Astrocyte (in vitro differentiated cells and primary cell): ENCODE measurements at regions not wholly inside any gene's neighbourhood (a gene's known extent, or its start where the extent isn't known, plus 50 kb on each side); places are given as distances from the start of the nearest gene placed in this dataset.

ENCODE experiments used
- CTCF ChIP-seq: IDR thresholded peaks from 2 replicates; pipeline ENCODE4 v1.5.1; 2011; ENCODE audit warnings: low read depth, mild to moderate bottlenecking, inconsistent platforms, low read length, moderate library complexity; ENCODE audit not compliant: insufficient read depth
- EZH2 ChIP-seq: IDR thresholded peaks from 2 replicates; pipeline ENCODE4 v1.6.1; 2012; ENCODE audit warnings: mild to moderate bottlenecking, low read length, inconsistent platforms; ENCODE audit not compliant: insufficient read depth

- TF ChIP-seq CTCF (no peak), EZH2 (no peak)
Measured at GRCh38 chr4:132557660-132558059, 591.4 kb upstream of the PCDH10 start.
